Left hindlimb (tissue), 1 donor: ENCODE measurements at regions not wholly inside any gene's neighbourhood (a gene's known extent, or its start where the extent isn't known, plus 50 kb on each side); places are given as distances from the start of the nearest gene placed in this dataset.
A peak's percentile ranks its signal among the peaks of the same experiment; 100 is the strongest.
"Not testable (repeated sequence)": the region's sequence is repeated elsewhere in the genome, so short reads cannot be mapped to it uniquely, and the experiment has no call there.

ENCODE experiments used
- DNase-seq: peaks from one replicate; pipeline ENCODE4 v3.0.0-alpha.2; 2018

- no peak for DNase-seq
These were observed 113.9 kb upstream of the IMMP2L start for GRCh38 chr7:111676167-111676566.

- DNase-seq: no peak
These were observed 110.6 kb upstream of the IMMP2L start for GRCh38 chr7:111672901-111673300.

GRCh38 chr7:111671927-111672326 is 109.6 kb upstream of the IMMP2L start:
- DNase-seq: no peak

GRCh38 chr7:111668711-111669110 is 106.4 kb upstream of the IMMP2L start:
- DNase-seq: no peak

GRCh38 chr7:111667488-111667887 is 105.2 kb upstream of the IMMP2L start:
- no peak for DNase-seq

- DNase-seq: no peak
These were observed 104.0 kb upstream of the IMMP2L start for GRCh38 chr7:111666260-111666659.

GRCh38 chr7:111663771-111664170 is 101.5 kb upstream of the IMMP2L start:
- DNase-seq: no peak

GRCh38 chr7:111662386-111662785 is 100.1 kb upstream of the IMMP2L start:
- DNase-seq: no peak

GRCh38 chr7:111660478-111660877 is 98.2 kb upstream of the IMMP2L start:
- no peak for DNase-seq

GRCh38 chr7:111658546-111658945 is 96.3 kb upstream of the IMMP2L start:
- no peak for DNase-seq

- no peak for DNase-seq
These were observed 94.7 kb upstream of the IMMP2L start for GRCh38 chr7:111657018-111657417.

- no peak for DNase-seq
These were observed 92.1 kb upstream of the IMMP2L start for GRCh38 chr7:111654343-111654742.

- no peak for DNase-seq
These were observed 91.6 kb upstream of the IMMP2L start for GRCh38 chr7:111653846-111654245.

GRCh38 chr7:111650456-111650999 is 88.2 kb upstream of the IMMP2L start:
- peak; percentile 38 for DNase-seq

GRCh38 chr7:111647881-111648280 is 85.6 kb upstream of the IMMP2L start:
- DNase-seq: no peak

GRCh38 chr7:111644595-111644994 is 82.3 kb upstream of the IMMP2L start:
- DNase-seq: not testable (repeated sequence)

GRCh38 chr7:111642373-111642772 is 80.1 kb upstream of the IMMP2L start:
- no peak for DNase-seq

- no peak for DNase-seq
These were observed 78.1 kb upstream of the IMMP2L start for GRCh38 chr7:111640416-111640815.

GRCh38 chr7:111639934-111640333 is 77.6 kb upstream of the IMMP2L start:
- DNase-seq: no peak

- no peak for DNase-seq
These were observed 75.8 kb upstream of the IMMP2L start for GRCh38 chr7:111638078-111638477.

- no peak for DNase-seq
These were observed 71.6 kb upstream of the IMMP2L start for GRCh38 chr7:111633878-111634277.

- DNase-seq: no peak
These were observed 68.6 kb upstream of the IMMP2L start for GRCh38 chr7:111630862-111631261.

GRCh38 chr7:111622084-111622483 is 59.8 kb upstream of the IMMP2L start:
- DNase-seq: no peak
